ENCODE measurements at regions not wholly inside any gene's neighbourhood (a gene's known extent, or its start where the extent isn't known, plus 50 kb on each side); places are given as distances from the start of the nearest gene placed in this dataset.
"Not testable (repeated sequence)": the region's sequence is repeated elsewhere in the genome, so short reads cannot be mapped to it uniquely, and the experiment has no call there.

DNA sequence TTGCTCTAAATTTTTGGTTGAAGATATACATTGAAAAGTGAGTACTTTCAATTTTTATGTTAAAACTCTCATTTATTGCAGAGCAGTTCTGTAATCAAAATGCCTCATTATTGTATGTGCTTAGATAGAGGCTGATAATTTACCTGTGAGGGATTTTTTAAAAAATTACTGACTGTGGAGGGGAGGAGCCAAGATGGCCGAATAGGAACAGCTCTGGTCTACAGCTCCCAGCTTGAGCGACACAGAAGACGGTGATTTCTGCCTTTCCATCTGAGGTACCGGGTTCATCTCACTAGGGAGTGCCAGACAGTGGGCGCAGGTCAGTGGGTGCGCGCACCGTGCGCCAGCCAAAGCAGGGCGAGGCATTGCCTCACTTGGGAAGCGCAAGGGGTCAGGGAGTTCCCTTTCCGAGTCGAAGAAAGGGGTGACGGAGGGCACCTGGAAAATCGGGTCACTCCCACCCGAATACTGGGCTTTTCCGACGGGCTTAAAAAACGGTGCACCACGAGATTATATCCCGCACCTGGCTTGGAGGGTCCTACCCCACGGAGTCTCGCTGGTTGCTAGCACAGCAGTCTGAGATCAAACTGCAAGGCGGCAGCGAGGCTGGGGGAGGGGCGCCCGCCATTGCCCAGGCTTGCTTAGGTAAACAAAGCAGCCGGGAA, 89.4 kb downstream of the DDX11 start:
- not testable (repeated sequence) for DNase-seq (ENCODE audit: low spot score)

DNA sequence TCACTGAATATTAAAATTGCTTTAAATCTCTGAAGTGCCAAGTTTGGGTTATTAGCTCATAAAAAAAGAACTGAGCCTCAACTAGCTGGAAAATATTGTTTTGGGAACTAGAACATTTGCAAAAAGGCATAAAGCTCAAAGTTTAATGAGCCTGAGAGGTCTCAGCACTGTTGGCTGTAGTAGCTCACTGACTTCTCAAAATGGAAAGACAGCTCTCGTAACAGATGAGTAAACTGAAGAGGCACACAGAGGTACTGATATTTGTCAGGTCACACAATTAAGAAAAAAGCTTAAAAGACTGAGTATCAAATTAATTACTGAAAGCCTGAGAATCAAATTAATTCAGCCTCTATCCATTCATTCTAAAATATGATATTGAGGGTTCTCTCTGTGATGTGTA, 100.6 kb downstream of the DDX11 start:
- not testable (repeated sequence) for DNase-seq (ENCODE audit: low spot score)

DNA sequence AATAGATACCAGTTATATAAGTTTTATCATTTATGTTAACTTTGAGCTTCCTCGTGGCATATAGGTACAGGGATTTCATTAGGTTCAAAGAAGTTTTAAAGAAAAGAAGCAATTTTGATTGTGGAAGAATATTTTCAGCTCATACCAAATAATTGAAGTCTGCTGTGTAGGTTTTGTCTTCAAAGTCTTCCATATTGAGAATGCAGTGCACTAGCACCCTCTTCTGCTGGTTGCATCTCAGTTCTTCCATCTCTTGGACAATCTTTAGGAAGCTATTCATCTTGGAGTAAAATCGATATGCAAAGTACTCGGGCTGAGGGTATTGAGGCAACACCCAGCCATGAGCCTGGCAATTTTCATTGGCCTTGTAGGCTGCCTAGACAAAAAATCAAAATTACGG, 103.9 kb downstream of the DDX11 start:
- DNase-seq (ENCODE audit: low spot score), result not testable (repeated sequence)

DNA sequence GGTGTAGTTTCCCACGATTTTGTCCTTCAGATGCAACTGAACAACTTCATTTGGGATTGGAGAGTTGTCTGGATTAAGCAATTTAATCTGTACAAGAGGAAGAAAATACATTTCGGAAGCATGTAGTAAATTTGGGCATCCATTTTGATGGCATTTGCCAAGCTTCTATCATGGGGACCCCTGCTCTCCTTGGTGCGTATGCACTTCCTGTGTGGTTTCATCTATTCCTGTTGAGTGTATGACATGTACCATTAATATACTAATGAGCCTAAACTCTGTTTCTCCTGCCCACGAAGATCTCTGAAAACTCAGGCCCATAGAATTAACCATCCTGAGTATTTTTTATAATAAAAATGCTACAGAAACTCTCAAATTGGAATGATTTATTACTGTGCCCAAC, 105.2 kb downstream of the DDX11 start:
- DNase-seq (ENCODE audit: low spot score), result not testable (repeated sequence)

DNA sequence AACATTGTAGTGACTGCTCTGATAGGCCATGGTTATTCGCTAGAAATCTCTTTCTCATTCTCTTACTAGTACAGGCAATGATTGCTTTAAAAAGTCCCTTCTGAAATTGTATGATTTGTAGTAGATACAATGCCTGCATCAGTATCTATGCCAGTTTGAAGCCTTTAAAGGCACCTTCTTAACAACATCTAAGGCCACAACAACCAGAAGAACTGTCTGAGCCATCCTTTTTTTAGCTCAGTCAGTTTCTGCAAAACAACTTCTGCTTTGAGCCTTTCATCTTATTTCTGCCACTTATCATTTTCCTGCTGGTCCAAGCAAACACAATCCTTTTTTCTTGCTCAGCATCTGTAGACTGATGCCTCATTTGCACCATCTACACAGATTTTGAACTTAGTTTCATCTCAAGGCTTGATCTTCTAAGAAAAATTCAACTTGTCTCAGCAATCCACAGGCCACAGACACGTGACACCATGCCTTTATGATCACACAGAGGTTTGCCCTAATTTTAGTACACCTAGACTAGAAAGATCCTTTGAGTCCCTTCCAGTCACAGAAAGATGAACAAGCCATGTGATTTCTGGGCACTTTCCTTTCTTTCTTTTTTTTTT, 106.1 kb downstream of the DDX11 start:
- not testable (repeated sequence) for DNase-seq (ENCODE audit: low spot score)

DNA sequence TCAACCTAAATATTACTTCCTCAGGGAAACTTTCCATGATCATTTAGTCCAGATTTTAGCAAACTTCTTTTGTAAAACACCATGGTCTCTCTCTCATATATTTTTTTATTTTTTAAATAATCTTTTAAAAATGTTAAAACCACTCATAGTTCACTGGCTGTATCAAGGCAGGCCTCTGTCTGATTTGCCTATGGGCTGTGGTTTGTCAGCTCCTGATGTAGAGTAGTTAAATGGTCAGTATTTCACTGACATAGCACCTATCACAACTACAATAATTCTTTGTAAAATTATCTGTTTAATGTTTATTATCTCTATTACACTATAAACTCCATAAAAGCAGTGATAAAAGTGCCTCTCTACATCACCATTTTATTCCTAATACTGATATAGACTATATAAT, 108.9 kb downstream of the DDX11 start:
- DNase-seq (ENCODE audit: low spot score), result not testable (repeated sequence)

DNA sequence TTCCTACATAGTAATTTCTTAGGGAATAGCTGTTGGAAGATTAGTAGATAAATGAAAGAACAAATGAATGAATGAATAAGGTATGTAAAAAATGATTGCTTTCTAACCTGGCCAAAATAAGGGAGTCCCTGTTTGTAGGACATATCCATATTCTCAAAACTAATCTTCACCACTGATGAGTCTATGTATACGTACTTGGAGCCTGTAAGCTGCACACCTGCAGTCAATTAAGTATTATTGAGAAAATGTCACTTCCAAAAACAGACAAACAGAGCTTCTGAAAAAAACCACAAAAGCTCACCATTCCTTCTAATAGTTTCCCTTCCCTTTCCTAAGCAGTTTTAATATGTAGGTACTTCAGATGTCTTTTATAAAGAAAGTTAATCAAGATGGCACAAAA, 109.4 kb downstream of the DDX11 start:
- not testable (repeated sequence) for DNase-seq (ENCODE audit: low spot score)

DNA sequence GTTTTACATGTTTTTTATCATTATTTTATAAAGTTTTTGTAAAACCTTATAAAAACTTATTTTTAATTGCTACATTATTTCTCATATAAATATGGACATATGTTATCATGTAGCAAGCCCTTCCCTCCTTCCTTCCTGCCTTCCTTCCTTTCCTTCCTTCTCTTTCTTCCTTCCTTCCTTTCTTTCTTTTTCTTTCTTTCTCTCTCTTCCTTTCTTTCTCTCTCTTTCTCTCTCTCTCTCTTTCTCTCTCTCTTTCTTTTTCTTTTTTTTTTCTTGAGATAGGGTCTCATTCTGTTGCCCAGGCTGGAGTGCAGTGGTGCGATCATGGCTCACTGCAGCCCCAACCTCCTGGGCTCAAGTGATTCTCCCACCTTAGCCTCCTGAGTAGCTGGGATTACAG, 110.2 kb downstream of the DDX11 start:
- not testable (repeated sequence) for DNase-seq (ENCODE audit: low spot score)

DNA sequence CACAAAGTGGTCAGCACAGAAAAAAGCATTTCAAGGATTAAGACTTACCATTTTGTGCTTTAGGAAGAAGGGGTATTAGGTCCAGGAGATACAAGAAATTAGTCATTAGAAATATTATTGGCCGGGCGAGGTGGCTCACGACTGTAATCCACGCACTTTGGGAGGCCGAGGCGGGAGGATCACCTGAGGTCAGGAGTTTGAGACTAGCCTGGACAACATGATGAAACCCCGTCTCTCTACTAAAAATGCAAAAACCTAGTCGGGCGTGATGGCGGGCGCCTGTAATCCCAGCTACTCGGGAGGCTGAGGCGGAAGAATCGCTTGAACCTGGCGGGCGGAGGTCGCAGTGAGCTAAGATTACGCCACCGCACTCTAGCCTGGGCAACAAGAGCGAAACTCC, 111.0 kb downstream of the DDX11 start:
- not testable (repeated sequence) for DNase-seq (ENCODE audit: low spot score)

DNA sequence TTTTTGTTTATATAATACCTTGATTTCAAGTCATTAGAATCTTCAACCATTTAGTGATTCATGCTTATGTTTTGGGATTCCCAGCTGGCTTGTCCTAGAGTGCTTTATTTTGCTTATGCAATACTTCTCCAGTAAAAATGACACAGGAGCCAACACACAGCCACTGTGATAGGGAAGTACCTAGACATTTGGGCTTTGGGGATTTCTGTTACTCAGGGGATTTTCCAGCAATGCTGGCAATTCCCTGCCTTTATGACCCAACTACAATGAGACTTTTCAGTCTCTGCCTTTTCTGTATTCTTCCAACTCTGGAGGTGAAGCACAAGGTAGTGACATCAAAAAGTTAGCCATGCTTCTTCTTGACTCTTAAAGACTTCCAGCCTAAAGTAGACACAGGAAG, 119.0 kb downstream of the DDX11 start:
- not testable (repeated sequence) for DNase-seq (ENCODE audit: low spot score)

DNA sequence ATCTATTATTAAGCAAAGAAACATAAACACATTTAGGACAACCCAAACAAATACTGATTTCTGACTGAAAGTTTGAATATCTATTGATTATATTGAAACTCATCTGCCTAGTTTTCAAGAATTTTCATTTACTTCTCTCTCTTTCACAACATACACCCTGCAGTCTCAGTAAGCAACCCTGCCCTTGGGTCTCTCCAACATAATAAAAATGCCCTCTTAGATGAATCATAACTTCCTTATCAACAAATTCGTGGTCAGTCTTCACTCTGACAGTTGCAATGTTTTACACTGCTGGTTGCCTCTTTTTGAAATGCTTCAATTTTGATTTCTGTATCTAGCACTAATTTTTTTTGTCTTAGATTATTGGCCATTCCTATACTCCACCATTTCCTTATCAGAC, 122.0 kb downstream of the DDX11 start:
- DNase-seq (ENCODE audit: low spot score), result not testable (repeated sequence)

DNA sequence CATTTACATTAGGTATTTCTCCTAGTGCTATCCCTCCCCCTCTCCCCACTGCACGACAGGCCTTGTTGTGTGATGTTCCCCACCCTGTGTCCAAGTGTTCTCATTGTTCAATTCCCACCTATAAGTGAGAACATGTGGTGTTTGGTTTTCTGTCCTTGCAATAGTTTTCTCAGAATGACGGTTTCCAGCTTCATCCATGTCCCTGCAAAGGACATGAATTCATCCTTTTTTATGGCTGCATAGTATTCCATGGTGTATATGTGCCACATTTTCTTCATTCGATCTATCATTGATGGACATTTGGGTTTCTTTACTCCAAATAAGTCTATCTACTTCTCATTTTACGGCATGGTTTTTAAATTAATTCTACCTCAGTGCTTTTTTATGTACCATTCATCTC, 125.8 kb downstream of the DDX11 start:
- not testable (repeated sequence) for DNase-seq (ENCODE audit: low spot score)

DNA sequence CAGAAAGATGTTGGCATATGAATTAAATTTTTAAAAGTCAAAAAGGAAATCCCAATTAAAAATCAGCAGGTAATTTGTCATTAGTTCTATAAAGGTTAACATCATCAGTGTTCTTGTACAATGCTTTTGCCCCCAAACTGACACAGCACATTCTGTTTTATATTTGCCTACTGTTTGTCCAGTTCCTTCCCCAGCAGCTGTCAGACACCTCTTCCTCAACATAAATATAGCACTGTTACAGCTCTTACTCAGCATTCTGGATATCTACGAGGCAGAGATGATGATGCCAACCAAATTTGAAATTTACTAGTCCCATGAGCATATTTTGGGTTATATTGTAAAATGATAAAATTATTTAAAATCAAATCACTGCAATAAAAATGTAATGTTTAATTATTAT, 124.6 kb downstream of the SINHCAF start:
- no peak for DNase-seq (ENCODE audit: low spot score)

DNA sequence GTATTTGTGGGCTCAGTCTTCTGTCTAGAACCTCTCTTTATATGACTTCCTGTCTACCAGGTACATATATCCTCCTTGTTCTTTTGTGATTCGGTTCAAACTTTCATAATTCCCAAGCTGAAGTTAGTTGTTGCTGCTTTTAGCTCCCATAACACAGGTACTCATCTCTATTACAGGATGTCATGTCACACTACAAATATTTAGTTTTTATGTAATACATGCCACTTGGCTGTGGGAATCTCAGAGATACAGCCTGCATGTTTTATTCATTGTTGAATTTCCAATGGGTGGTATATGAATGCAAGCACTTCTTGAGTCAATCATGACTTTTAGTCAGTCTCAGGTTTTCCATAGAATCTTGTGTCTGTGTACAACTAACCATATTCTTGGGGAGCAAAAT, 122.7 kb downstream of the SINHCAF start:
- no peak for DNase-seq (ENCODE audit: low spot score)

DNA sequence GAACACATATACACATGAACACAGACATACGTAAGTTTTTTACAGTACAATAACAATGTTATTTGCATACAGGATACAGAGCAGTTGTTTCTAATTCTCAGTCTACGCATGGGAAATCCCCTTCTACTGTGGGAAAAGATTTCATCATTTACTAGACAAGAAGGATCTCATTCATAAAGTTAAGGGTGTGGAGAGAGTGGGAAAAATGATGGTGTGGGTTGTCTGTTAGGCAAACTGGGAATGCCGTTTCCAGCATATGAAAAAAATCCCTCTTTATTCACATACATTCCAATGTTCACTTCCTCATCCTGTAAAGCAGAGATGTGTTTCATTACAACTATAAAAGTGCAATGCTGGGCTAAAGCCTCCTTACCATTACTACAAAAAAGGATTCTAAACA, 120.9 kb downstream of the SINHCAF start:
- DNase-seq (ENCODE audit: low spot score), result no peak

DNA sequence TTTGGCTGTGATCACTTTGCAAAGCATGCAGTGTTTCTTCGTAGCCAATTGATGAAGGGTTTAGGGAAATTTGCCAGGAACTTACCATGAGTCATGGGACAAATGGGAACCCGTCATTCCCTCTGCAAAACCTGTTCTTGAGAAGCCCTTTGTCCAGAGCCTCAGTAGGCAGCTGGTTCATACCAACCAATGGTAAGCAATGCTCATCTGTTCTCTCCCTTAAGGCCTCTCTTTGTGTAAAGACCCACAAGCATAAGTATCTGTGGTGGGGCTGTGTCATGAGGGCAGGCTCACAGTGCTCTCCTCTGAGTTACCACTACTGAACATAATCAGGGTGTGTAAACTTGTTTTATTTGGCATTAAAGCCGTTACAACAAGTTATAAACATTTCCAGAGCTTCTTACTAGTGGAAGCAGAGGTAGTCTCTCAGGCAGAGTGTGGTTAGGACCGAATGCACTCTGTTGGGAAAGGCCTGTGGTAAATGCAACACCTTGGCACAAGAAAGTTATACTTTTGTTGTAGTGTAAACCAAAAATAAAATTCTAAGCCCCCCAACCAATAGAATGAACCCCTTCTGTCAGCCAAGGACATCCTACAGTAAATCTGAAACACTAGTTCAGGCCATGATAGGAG, 119.8 kb downstream of the SINHCAF start:
- DNase-seq (ENCODE audit: low spot score), result peak; percentile 44

DNA sequence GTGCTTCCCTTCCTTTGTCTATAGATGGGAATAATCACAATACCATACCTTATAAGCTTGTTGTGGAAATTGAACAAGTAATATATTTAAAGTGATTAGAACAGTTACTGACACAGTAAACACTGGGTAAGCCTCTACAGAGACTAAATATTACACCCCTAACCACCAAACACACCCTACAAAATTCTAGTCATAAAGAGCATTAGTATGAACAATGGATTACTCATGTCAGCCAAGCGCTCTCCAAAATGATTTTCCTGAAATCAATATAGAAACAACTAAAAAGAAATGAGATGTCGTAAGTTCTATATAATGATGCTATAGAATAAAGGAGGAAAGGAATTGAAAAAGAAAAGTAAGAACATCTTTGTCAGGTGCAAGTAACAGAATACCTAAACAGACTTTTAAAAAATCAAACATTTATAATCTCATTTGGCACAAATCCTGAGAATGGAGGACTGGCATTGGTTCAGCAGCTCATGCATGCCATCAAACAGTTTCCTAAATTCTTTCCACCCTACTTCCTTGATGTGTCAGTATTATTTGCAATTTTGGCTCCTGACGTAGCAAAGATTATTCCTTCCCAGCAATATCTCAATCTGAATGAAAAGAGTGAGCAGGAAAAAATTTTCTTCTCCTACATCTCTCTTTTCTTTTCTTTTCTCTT, 118.0 kb downstream of the SINHCAF start:
- DNase-seq (ENCODE audit: low spot score), result no peak

DNA sequence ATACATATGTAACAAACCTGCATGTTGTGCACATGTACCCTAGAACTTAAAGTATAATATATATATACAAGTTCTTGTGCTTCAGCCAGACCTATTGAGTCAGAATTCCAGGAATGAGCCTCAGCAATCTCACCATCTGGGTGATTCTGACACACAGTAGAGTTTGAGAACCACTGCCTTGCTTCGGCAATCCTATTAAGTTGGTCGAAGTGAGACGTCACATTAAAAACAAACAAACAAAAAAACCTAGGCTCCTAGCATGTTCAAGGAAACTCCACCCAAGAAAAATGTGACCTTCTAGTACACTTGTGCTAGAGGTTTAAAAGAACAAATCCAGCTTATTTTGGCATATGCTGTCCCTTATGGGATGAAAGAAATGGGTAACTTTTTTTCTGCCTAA, 115.8 kb downstream of the SINHCAF start:
- DNase-seq (ENCODE audit: low spot score), result no peak

DNA sequence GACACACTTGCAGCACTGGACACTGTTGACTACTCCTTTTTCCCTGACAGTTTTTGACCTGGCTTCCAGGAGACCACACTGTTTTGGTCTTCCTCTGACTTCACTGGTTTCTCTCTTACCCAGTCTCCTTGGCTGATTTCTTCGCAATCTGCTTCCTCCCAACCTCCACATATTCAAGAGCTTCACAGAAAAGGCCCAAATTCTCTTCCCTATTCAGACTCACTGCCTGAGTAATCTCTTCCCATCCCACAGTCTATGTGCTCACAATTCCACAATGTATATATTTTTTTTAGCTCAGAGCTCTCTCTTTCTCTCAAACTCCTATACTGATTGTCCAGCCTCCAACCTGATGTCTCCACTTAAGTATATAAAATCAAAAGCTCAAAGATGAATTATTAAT, 115.4 kb downstream of the SINHCAF start:
- no peak for DNase-seq (ENCODE audit: low spot score)

DNA sequence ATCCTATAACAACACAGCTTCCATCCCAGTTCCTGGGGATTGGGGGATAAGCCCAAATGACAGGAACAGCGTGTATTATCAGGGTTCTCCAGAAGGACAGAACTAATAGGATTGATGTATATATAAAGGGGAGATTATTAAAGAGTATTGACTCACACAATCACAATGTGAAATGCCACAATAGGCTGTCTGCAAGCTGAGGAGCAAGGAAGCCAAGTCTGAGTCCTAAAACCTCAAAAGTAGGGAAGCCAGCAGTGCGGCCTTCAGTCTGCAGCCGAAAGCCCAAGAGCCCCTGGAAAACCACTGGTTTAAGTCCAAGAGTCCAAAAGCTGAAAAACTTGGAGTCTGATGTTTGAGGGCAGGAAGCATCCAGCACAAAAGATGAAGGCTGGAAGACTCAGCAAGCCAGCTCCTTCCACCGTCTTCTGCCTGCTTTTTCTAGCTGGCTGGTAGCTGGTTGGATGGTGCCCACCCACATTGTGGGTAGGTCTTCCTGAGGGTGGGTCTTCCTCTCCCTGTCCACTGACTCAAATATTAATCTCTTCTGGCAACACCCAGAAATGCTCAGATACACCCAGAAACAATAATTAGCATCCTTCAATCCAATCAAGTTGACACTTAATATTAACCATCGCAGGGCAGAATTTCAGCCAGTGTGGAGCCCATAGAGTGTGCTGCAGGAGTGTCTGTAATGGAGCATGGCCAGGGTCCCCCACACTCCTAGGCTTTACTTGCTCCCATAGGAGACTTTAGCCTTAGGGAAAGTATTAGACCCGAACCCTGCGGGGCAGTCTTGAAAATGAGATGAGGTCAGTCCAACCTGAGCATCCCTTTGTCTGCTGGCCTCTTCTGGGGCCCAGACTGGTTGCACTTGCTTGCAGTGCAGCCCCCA, 111.1 kb downstream of the SINHCAF start:
- DNase-seq (ENCODE audit: low spot score), result no peak

DNA sequence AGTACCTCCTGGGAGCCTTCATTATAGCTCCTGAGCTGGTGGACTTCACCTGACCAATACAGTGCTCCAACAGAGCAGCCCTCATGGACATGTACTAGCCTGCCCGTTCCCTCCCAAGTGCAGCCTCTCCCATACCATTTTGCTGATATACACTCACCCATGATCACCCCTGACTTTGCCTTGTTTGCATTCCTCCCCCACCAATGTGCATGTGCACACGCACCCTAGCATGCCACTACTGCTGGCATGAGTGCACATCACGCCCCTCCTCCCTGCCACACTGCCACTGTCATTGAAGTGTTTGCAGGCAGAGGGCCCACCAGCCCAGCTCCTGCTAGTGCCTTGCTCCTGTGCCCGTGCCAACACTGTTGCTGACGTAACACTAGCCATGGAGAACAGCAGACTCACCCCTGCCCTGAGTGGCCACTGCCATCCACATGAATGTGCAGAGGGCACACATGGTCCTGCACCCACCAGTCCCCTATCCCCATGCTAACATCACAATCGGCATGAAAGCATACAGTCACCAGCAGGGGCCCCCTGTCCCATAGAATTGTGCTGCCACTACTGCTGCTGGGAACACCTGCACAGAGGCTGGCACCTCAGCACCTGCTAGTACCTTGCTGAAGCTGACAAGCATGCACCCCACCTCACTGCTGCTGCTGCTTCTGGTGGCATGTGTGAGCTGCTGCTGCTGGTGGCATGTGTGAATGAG, 110.3 kb downstream of the SINHCAF start:
- no peak for DNase-seq (ENCODE audit: low spot score)
